ENCODE measurements at regions not wholly inside any gene's neighbourhood (a gene's known extent, or its start where the extent isn't known, plus 50 kb on each side); places are given as distances from the start of the nearest gene placed in this dataset.

DNA sequence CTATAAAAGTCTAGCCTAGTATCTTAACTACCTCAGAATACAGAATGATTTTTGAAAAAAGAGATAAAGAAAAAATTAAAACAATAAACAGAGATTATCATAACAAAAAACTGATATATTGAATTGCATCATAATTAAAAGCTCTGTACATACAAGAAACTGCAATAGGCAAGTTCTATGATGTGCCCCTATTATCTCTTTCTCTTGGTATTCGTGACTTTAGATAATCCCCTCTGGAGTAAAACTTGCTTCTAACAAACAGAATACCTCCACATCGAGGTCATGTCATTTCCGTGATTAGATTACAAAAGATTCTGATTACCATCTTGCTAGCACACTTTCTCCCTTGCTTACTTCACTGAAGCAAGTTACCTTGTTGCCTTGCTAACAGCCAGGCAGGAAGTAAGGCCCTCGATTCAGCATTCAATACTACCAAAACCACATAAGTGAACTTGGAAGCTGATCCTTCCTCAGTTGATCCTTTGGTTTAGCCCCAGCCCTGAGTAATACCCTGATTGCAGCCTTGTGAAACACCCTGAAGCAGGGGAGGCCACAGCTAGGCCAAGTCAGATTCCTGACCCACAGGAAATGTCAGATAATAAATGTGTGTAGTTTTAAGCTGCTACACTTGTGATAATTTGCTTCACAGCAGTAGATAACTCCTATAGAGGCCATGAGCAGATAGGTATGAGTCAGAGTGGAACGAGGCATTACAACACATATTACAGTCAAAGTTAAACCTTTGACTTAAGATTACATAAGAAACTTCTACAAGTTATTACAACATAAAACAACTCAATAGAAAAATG lies 53.7 kb upstream of the TMX4 start:
- peak; percentile 34 for DNase-seq (ENCODE audit: low read depth)

DNA sequence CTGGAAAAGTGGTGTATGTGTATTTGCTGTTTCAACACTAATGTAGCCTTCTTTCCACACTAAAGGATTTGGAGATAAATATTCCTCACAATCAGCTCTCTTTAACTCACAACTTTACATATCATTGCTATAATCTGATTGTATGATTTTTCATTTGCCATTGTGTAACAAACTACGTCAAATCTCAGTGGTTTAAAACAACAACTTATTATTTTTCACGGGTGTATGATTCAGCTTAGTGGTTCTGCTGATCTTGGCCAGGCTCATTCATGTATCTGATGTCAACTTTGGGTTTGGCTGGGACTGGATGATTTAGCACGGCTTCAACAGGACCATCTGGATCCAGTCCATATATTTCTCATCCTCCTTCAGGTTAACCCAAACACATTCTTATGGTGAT lies 55.4 kb upstream of the TMX4 start:
- DNase-seq (ENCODE audit: low read depth), result no peak

DNA sequence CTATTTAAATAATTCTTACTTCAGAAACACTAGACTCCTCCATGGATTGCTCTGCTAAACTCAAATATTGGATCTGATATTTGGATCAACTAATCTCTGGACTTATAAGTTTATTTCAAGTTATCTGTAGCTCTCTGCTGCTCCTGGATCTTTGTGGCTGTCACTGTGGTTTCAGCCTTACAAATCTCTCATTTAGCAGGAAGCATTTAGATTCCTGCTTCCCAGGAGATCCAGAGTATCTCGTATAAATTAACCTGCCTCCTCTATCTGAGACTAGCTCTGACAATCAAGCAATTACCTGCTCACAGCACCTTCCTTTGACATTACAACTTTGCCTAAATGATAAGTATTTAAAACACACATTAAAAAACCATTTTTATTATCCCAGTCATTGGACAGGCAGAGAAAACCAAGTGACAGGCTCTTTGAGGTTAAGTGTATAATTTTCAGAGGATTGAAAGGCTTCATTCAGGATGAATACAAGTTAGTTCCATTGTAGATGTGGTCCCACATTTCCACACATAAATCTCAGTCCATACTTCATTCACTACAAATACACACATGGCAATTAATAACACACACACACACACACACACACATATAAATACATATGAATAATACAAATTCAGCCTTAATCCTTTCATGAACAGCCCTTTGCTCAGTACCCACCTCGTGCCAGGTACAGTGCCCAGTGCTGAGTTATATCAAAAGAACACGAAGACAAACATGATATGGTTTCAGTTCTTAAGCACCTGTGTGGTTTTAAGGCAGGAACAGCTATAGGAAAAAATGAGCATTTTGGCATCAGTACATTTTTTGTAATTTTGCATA lies 55.5 kb upstream of the PLCB1 start:
- DNase-seq (ENCODE audit: low read depth), result no peak

DNA sequence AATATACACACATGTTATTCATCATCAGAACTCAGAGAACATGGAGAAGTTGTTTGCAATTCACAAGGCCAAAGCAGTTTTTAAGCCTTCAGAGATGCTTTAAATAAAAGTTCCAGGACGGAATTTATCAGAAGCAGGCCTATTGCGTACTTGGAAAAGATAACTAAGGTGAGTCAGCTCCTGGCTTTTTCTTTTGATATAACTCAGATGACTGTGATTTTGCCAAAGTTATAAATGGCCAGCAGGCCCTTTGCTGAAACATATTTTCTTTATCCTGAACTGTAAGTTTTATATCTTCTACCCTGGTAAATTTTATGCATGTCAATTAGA lies 55.0 kb upstream of the PLCB1 start:
- DNase-seq (ENCODE audit: low read depth), result peak; percentile 22

DNA sequence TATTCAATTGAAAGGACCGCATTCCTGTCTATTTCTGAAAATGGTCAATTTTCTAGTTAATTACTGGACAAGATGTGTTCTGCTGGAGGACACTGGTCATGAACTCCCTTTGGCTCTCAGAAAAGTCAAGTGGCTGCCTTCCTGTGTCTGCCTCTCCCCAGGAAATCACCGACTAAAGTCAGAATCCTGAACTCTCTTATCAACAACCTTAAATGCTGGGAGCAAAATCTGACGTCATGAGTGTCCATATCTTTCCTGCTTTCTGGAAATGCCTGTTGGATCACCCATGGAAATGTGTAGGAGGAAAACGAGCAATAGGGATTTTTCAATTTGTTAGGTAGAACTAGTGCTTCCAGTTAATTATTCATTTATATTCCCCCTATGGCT lies 53.5 kb upstream of the PLCB1 start:
- DNase-seq (ENCODE audit: low read depth), result no peak

DNA sequence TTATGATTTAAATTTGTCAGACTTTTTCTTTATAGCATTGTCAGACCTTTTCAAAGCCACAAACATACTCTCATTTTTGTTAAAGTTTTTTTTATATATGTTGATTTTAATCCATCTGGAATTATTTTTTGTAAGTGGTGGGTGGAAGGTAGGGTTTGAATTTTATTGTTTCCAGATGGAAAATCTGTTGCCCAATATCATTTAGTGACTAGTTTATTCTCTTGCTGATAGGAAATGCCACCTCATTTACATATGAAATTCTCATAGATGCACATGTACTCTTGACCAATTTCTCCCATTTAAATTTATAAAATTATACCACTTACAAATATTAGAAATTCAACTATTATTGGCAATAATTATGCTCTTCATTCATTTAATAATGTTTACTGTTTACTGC lies 52.1 kb upstream of the PLCB1 start:
- DNase-seq (ENCODE audit: low read depth), result no peak

DNA sequence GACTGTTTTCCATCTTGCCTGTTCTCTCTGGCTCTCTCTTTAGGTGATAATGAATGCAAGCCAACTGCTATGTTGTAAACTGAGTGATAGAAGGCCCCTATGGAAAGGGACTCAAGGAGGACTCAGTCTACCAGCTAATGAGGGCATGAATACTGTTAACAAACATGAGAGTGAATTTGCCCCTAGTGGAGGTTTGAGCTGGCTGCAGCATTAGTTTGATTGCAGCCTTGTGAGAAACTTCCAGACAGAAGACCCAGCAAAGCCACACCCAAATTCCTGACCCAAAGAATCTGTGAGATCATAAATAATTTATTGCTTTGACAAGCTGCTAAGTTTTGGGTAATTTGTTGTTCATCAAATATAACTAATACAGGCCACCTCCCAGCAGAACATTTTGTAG lies 50.0 kb upstream of the PLCB1 start:
- no peak for DNase-seq (ENCODE audit: low read depth)
